ENCODE measurements at regions not wholly inside any gene's neighbourhood (a gene's known extent, or its start where the extent isn't known, plus 50 kb on each side); places are given as distances from the start of the nearest gene placed in this dataset.

DNA sequence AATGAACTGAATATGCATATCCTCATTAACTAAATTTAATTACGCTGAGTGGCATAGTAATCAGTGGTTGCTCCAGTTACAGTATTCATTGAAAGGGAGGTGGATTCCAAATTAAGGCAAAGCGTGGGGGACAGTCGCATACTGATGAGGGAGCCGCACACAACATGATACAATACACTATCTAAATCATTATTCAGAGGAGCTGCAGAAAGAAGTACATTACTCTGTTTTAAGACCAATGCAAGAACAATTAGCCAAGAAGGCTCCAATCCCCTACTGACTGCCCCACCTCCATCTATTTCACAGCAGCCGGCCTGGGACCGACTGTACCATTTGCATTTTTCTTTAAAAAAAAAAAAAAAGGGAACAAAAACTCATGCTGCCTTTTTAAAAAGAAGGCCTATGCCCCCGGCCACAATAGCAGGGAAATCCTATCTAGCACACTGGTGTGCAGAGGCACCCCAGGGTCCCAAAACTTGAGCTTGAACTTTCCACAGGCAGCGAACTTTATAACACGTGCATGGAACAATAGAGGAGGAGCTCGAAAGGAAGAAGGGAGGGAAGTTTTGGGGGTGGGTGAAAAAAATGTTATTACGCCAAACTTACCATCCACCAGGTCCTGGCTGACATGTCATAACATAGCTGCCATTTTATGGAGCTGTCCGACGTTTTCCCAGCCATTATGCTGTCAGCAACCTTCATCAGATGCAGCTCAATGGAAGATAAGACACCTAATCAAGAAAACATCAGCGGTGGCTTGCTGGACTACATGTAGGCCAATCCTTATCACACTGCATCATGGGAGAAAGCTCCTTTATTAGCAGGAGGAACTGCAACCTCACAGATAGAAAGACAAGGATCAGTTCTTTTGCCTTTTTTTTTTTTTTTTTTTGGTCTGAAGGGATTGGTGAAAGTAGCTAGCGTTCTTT is 161.6 kb downstream of the ZDHHC21 start:
- Histone ChIP-seq H3K4me2 (ENCODE audit: insufficient read depth, low read length) (no peak overlapping the region), H3K27ac (ENCODE audit: insufficient read depth, low read depth, low read length) (no peak overlapping the region), H2AFZ (ENCODE audit: low read depth, low read length) (no peak overlapping the region), H3K9ac (replicated peaks; ENCODE audit: extremely low read depth, insufficient read depth, low read length) (no peak overlapping the region), H3K9me1 (replicated peaks; ENCODE audit: control insufficient read depth, extremely low read depth, insufficient read depth, low read length) (no peaks in the 10 kb centered on the region), H3K79me2 (ENCODE audit: control insufficient read depth, insufficient read depth, low read length) (no peaks in the 10 kb centered on the region), H3K36me3 (ENCODE audit: control insufficient read depth in 2 of 2, extremely low read depth in 1 of 2, insufficient read depth in 2 of 2, low read length in 2 of 2) (no peaks in the 10 kb centered on the region), H3K9me3 (replicated peaks; ENCODE audit: control insufficient read depth, insufficient read depth, low read length) (no peaks in the 10 kb centered on the region), H3K4me3 (replicated peaks in 1 of 3; ENCODE audit: insufficient read depth in 1 of 3, low read depth in 1 of 3, low read length in 3 of 3) (no peak overlapping the region), H3K4me1 (ENCODE audit: control insufficient read depth, extremely low read depth, insufficient read depth, low read length) (no peaks in the 10 kb centered on the region), H3K27me3 (ENCODE audit: control insufficient read depth in 2 of 2, insufficient read depth in 2 of 2, low read length in 2 of 2) (peaks cover 4 to 17% of the 10 kb centered on the region in 2 experiments), H4K20me1 (replicated peaks; ENCODE audit: control insufficient read depth, extremely low read depth, insufficient read depth, low read length) (no peaks in the 10 kb centered on the region)
- intact Hi-C loops (cut with micrococcal nuclease) (no loop called here), dilution Hi-C loops (cut with MboI; ENCODE audit: extremely low pct_ligation_motif_present, low sequenced_read_pairs) (no loop called here)
- no TSS peak for BruUV-seq (replicated peaks)
- ChIA-PET CTCF (interaction anchor here (0.7 to 1.0 kb wide), 7 partner anchors 9 to 1237 kb away, joined by 3 to 4 read pairs (median 4); no protein-coding TSS in a partner anchor), POLR2A (interaction anchor here (0.6 kb wide), 1 partner anchor 877 kb away, joined by 4 read pairs; no protein-coding TSS in a partner anchor)
- TF ChIP-seq GATA2 (IDR thresholded peaks at IDR 0.05; ENCODE audit: insufficient read depth, insufficient read length, low read depth, low read length) (no peak), MYC (IDR thresholded peaks at IDR 0.05; ENCODE audit: low read depth, low read length) (no peak), CTCF (IDR thresholded peaks at IDR 0.05; ENCODE audit: extremely low read depth in 1 of 2, insufficient read depth in 1 of 2, low read depth in 1 of 2, low read length in 2 of 2) (no peak), JUN (IDR thresholded peaks at IDR 0.05; ENCODE audit: borderline replicate concordance, insufficient read depth, insufficient read length, low read depth) (no peak), POLR2A (IDR thresholded peaks at IDR 0.05; ENCODE audit: low read depth, low read length) (no peak), POLR2AphosphoS5 (IDR thresholded peaks at IDR 0.05; ENCODE audit: insufficient read depth, low read depth, low read length) (no peak), EZH2 (IDR thresholded peaks at IDR 0.05; ENCODE audit: borderline replicate concordance, low read depth, low read length, severe bottlenecking) (no peak), FOS (IDR thresholded peaks at IDR 0.05; ENCODE audit: borderline replicate concordance, insufficient read depth, low read length) (no peak)
- TF ChIP-seq, protein P1, sequence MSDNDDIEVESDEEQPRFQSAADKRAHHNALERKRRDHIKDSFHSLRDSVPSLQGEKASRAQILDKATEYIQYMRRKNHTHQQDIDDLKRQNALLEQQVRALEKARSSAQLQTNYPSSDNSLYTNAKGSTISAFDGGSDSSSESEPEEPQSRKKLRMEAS (IDR thresholded peaks at IDR 0.05; ENCODE audit: insufficient read depth, insufficient read length), result no peak
- DNase-seq (ENCODE audit: low read depth, low spot score) (no peak), FAIRE-seq (no peak)
